HepG2 (cell line): ENCODE measurements at regions not wholly inside any gene's neighbourhood (a gene's known extent, or its start where the extent isn't known, plus 50 kb on each side); places are given as distances from the start of the nearest gene placed in this dataset.

Experiments
- ATAC-seq: fragments of 200-7000 bp; cut with Tn5 transposase; 3 replicates; pipeline ENCODE4 v1.9.1; 2020; ENCODE audit warnings: mild to moderate bottlenecking, moderate library complexity
- BruUV-seq: library from RNA; stranded (reverse); fragments of 400-500 nt; replicated peaks from 2 replicates; lab custom pipeline; 2021; lab: Mats Ljungman, UMichigan
- CTCF ChIA-PET: fragments of 300-600 bp; formaldehyde crosslinking; extraction: SDS; loops from one replicate; lab custom pipeline; 2021; ENCODE audit warnings: low total read pairs, inconsistent platforms, low intra/inter-chr PET ratio; lab: Yijun Ruan, JAX
- POLR2A ChIA-PET: fragments of 350-600 bp; sonication (Branson Sonifier 250); formaldehyde crosslinking; loops from one replicate; lab custom pipeline; 2020; ENCODE audit warnings: antibody characterized with exemption, inconsistent platforms; lab: Yijun Ruan, JAX
- DNase-seq: peaks from one replicate; pipeline ENCODE4 v3.0.0-alpha.2; 2015; ENCODE audit warnings: low spot score
- FAIRE-seq: peaks from 3 replicates; lab custom pipeline; 2011; peaks lifted over from hg19 to GRCh38; lab: Jason Lieb, UNC
- H2AFZ ChIP-seq: one replicate; pipeline ENCODE4 v1.6.1; 2011; ENCODE audit warnings: low read length, inconsistent platforms
- H3K27ac ChIP-seq: fragments of 300-600 bp; 3 replicates; pipeline ENCODE4 v1.8.0; 2011; ENCODE audit warnings: mixed run types, mild to moderate bottlenecking, mixed read lengths, low read length, inconsistent platforms; ENCODE audit not compliant: insufficient read depth; ENCODE audit errors: extremely low read length
- H3K27me3 ChIP-seq, 2 experiments: fragments of 200-600 bp in 1 of 2; 2 replicates in 1 of 2; 3 replicates in 1 of 2; pipeline versions ENCODE4 v1.6.0 to v1.8.0; 2011; ENCODE audit warnings: low read length in 2 of 2, mild to moderate bottlenecking in 2 of 2, moderate library complexity in 2 of 2, inconsistent platforms in 1 of 2; ENCODE audit not compliant: insufficient read depth in 2 of 2, control insufficient read depth in 1 of 2
- H3K36me3 ChIP-seq, 2 experiments: fragments of 200-600 bp in 1 of 2; replicated peaks in 1 of 2; 2 replicates in 1 of 2; 3 replicates in 1 of 2; pipeline versions ENCODE4 v1.5.1 to v1.8.0; 2011; ENCODE audit warnings: low read length in 2 of 2, inconsistent platforms in 1 of 2; ENCODE audit not compliant: insufficient read depth in 2 of 2, control insufficient read depth in 1 of 2
- H3K4me1 ChIP-seq: 2 replicates; pipeline ENCODE4 v1.5.1; 2012; ENCODE audit warnings: low read length, inconsistent platforms; ENCODE audit not compliant: insufficient read depth
- H3K4me2 ChIP-seq: 2 replicates; pipeline ENCODE4 v1.6.0; 2011; ENCODE audit warnings: low read depth, low read length, inconsistent platforms
- H3K4me3 ChIP-seq, 3 experiments: fragments of 200-600 bp in 1 of 3; sonication (generic), shearing (Covaris generic) in 1 of 3; replicated peaks in 1 of 3; 2 replicates each; pipeline ENCODE4 v1.5.1; 2011 to 2016; ENCODE audit warnings: low read length in 3 of 3, inconsistent platforms in 2 of 3, low read depth in 2 of 3, mild to moderate bottlenecking in 2 of 3, control low read depth in 1 of 3, mixed read lengths in 1 of 3; ENCODE audit not compliant: insufficient read depth in 1 of 3
- H3K79me2 ChIP-seq: one replicate; pipeline ENCODE4 v1.6.1; 2011; ENCODE audit warnings: low read length, inconsistent platforms; ENCODE audit not compliant: insufficient read depth
- H3K9ac ChIP-seq: 2 replicates; pipeline ENCODE4 v1.6.0; 2011; ENCODE audit warnings: mild to moderate bottlenecking, low read depth, low read length, inconsistent platforms; ENCODE audit not compliant: insufficient read depth
- H3K9me3 ChIP-seq: 2 replicates; pipeline ENCODE4 v1.5.1; 2012; ENCODE audit warnings: mild to moderate bottlenecking, low read length
- H4K20me1 ChIP-seq: 2 replicates; pipeline ENCODE4 v1.6.0; 2011; ENCODE audit warnings: inconsistent platforms, mild to moderate bottlenecking, low read length, moderate library complexity; ENCODE audit not compliant: insufficient read depth
- AKAP8 ChIP-seq: sonication (generic); formaldehyde crosslinking; IDR thresholded peaks from 2 replicates; pipeline ENCODE4 v1.5.1; 2020; ENCODE audit warnings: mild to moderate bottlenecking, missing genetic modification reagents
- FOXM1 ChIP-seq: sonication (generic); formaldehyde crosslinking; IDR thresholded peaks from 2 replicates; pipeline ENCODE4 v1.5.0; 2020; ENCODE audit warnings: missing genetic modification reagents
- HES4 ChIP-seq: sonication (generic); formaldehyde crosslinking; IDR thresholded peaks from 2 replicates; pipeline ENCODE4 v1.9.0; 2021; ENCODE audit warnings: mild to moderate bottlenecking, missing genetic modification reagents, borderline replicate concordance
- MEF2D ChIP-seq: sonication (generic); formaldehyde crosslinking; IDR thresholded peaks from 2 replicates; pipeline ENCODE4 v1.5.1; 2020; ENCODE audit warnings: mild to moderate bottlenecking, missing genetic modification reagents
- MTF2 ChIP-seq: sonication (generic); formaldehyde crosslinking; IDR thresholded peaks from 2 replicates; pipeline ENCODE4 v1.5.0; 2020; ENCODE audit warnings: missing genetic modification reagents, borderline replicate concordance
- PBX3 ChIP-seq: sonication (generic); formaldehyde crosslinking; IDR thresholded peaks from 2 replicates; pipeline ENCODE4 v1.8.1; 2023; ENCODE audit warnings: missing genetic modification reagents, inconsistent platforms, borderline replicate concordance
- PREB ChIP-seq: sonication (generic); formaldehyde crosslinking; IDR thresholded peaks from 2 replicates; pipeline ENCODE4 v1.4.0; 2020; ENCODE audit warnings: missing genetic modification reagents
- RFXANK ChIP-seq: IDR thresholded peaks from 2 replicates; pipeline ENCODE4 v1.6.1; 2016
- TAF1 ChIP-seq: sonication (generic); formaldehyde crosslinking; IDR thresholded peaks from 2 replicates; pipeline ENCODE4 v1.4.0; 2020; ENCODE audit warnings: missing genetic modification reagents
- ZNF205 ChIP-seq: IDR thresholded peaks from 2 replicates; pipeline ENCODE4 v1.6.1; 2018; ENCODE audit warnings: missing biosample characterization, missing genetic modification reagents
- ZNF354B ChIP-seq: sonication (generic); formaldehyde crosslinking; IDR thresholded peaks from 2 replicates; pipeline ENCODE4 v1.8.0; 2022; ENCODE audit warnings: mild to moderate bottlenecking, missing genetic modification reagents
- ZNF510 ChIP-seq: sonication (generic); formaldehyde crosslinking; IDR thresholded peaks from 2 replicates; pipeline ENCODE4 v1.4.0; 2020; ENCODE audit warnings: low read depth, mild to moderate bottlenecking, missing genetic modification reagents
- ZNF761 ChIP-seq: sonication (generic); formaldehyde crosslinking; conservative IDR thresholded peaks from 2 replicates; pipeline ENCODE4 v1.4.0; 2020; ENCODE audit warnings: mild to moderate bottlenecking, missing genetic modification reagents
- ZSCAN20 ChIP-seq: sonication (generic); formaldehyde crosslinking; IDR thresholded peaks from 2 replicates; pipeline ENCODE4 v1.4.0; 2020; ENCODE audit warnings: missing genetic modification reagents, mild to moderate bottlenecking, borderline replicate concordance
- WGBS: methylation state at CpG from one replicate; pipeline ENCODE4 v1.1.6; 2017; ENCODE audit warnings: low lambda C conversion rate; 5-methylcytosine and 5-hydroxymethylcytosine counted together
- in situ Hi-C: cut with HindIII; loops from 2 replicates; pipeline ENCODE4 v1.10.0; 2017; ENCODE audit warnings: low pct_unique_long_range_greater_than_20kb; ENCODE audit not compliant: extremely low pct_ligation_motif_present
- intact Hi-C: fragments of 100-400 bp; cut with micrococcal nuclease; formaldehyde crosslinking; loops from one replicate; pipeline ENCODE4 v1.10.0; 2022; ENCODE audit not compliant: unreplicated experiment
- TF ChIP-seq, protein P1 (sequence below): sonication (generic); formaldehyde crosslinking; IDR thresholded peaks from 2 replicates; pipeline ENCODE4 v1.8.1; 2023; ENCODE audit warnings: mild to moderate bottlenecking, missing genetic modification reagents
- TF ChIP-seq, protein P2 (sequence below): sonication (generic); formaldehyde crosslinking; IDR thresholded peaks from 2 replicates; pipeline ENCODE4 v1.8.0; 2022; ENCODE audit warnings: mild to moderate bottlenecking, missing genetic modification reagents, moderate library complexity
- TF ChIP-seq, protein P3 (sequence below): sonication (generic); formaldehyde crosslinking; IDR thresholded peaks from 2 replicates; pipeline ENCODE4 v1.5.1; 2020; ENCODE audit warnings: mild to moderate bottlenecking, missing genetic modification reagents, moderate library complexity

DNA sequence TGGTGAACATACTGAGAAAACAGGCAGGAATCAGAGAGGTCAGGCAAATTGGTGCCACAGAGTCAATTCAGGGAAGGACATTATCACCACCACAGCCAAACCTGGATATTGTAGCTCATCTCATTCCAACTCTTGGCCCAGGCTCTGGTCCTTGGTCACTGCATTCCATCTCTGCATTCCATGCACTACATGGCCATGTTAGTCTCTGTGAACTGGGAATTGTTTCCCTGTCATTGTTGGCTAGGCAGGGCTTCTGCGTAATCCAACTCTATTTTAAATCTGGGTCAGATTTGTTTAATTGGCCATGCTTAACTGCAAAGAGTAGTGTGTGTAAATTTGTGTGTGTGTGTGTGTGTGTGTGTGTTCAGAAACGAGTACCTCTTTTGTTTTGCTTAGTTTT lies 837.6 kb upstream of the ADAMTS5 start:
- in situ Hi-C loops: no loop called here
- no peak for FAIRE-seq
- no TSS peak for BruUV-seq
- CTCF ChIA-PET: no interaction called here
- ATAC-seq: no peak
- Histone ChIP-seq H3K9ac (no peak overlapping the region), H3K4me2 (no peak overlapping the region), H3K4me3 (no peak overlapping the region), H3K4me1 (no peaks in the 10 kb centered on the region), H3K27me3 (no peaks in the 10 kb centered on the region; a peak in 1 of 5 replicates), H2AFZ (no peak overlapping the region), H4K20me1 (no peaks in the 10 kb centered on the region), H3K36me3 (no peaks in the 10 kb centered on the region), H3K79me2 (no peaks in the 10 kb centered on the region), H3K27ac (no peak overlapping the region), H3K9me3 (peaks cover 83% of the 10 kb centered on the region)
- 41% methylated on average over 2 of the region's 2 CpGs for WGBS
- intact Hi-C loops: no loop called here
- POLR2A ChIA-PET: no interaction called here
- DNase-seq: no peak
- no peak for TF ChIP-seq PBX3 (CRISPR knock-in tag)
- TF ChIP-seq AKAP8 (CRISPR knock-in tag): no peak
- TF ChIP-seq ZNF761: no peak
- TF ChIP-seq, protein P1, sequence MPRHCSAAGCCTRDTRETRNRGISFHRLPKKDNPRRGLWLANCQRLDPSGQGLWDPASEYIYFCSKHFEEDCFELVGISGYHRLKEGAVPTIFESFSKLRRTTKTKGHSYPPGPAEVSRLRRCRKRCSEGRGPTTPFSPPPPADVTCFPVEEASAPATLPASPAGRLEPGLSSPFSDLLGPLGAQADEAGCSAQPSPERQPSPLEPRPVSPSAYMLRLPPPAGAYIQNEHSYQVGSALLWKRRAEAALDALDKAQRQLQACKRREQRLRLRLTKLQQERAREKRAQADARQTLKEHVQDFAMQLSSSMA: no peak
- TF ChIP-seq RFXANK (CRISPR knock-in tag): no peak
- TF ChIP-seq ZNF205 (CRISPR knock-in tag): no peak
- TF ChIP-seq ZNF510 (CRISPR knock-in tag): no peak
- TF ChIP-seq ZNF354B: no peak
- no peak for TF ChIP-seq TAF1
- no peak for TF ChIP-seq ZSCAN20 (CRISPR knock-in tag)
- TF ChIP-seq, protein P2, sequence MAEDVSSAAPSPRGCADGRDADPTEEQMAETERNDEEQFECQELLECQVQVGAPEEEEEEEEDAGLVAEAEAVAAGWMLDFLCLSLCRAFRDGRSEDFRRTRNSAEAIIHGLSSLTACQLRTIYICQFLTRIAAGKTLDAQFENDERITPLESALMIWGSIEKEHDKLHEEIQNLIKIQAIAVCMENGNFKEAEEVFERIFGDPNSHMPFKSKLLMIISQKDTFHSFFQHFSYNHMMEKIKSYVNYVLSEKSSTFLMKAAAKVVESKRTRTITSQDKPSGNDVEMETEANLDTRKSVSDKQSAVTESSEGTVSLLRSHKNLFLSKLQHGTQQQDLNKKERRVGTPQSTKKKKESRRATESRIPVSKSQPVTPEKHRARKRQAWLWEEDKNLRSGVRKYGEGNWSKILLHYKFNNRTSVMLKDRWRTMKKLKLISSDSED (CRISPR knock-in tag): no peak
- TF ChIP-seq, protein P3, sequence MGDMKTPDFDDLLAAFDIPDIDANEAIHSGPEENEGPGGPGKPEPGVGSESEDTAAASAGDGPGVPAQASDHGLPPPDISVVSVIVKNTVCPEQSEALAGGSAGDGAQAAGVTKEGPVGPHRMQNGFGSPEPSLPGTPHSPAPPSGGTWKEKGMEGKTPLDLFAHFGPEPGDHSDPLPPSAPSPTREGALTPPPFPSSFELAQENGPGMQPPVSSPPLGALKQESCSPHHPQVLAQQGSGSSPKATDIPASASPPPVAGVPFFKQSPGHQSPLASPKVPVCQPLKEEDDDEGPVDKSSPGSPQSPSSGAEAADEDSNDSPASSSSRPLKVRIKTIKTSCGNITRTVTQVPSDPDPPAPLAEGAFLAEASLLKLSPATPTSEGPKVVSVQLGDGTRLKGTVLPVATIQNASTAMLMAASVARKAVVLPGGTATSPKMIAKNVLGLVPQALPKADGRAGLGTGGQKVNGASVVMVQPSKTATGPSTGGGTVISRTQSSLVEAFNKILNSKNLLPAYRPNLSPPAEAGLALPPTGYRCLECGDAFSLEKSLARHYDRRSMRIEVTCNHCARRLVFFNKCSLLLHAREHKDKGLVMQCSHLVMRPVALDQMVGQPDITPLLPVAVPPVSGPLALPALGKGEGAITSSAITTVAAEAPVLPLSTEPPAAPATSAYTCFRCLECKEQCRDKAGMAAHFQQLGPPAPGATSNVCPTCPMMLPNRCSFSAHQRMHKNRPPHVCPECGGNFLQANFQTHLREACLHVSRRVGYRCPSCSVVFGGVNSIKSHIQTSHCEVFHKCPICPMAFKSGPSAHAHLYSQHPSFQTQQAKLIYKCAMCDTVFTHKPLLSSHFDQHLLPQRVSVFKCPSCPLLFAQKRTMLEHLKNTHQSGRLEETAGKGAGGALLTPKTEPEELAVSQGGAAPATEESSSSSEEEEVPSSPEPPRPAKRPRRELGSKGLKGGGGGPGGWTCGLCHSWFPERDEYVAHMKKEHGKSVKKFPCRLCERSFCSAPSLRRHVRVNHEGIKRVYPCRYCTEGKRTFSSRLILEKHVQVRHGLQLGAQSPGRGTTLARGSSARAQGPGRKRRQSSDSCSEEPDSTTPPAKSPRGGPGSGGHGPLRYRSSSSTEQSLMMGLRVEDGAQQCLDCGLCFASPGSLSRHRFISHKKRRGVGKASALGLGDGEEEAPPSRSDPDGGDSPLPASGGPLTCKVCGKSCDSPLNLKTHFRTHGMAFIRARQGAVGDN (CRISPR knock-in tag): no peak
- no peak for TF ChIP-seq MEF2D (CRISPR knock-in tag)
- TF ChIP-seq HES4 (CRISPR knock-in tag): no peak
- no peak for TF ChIP-seq PREB
- TF ChIP-seq MTF2: no peak
- no peak for TF ChIP-seq FOXM1 (CRISPR knock-in tag)
